Subcutaneous abdominal adipose tissue (tissue), 5 donors: ENCODE measurements at regions not wholly inside any gene's neighbourhood (a gene's known extent, or its start where the extent isn't known, plus 50 kb on each side); places are given as distances from the start of the nearest gene placed in this dataset.

Experiments
- H3K27ac ChIP-seq: one replicate; pipeline ENCODE4 v1.7.0; 2013; ENCODE audit warnings: low read depth, mild to moderate bottlenecking, inconsistent platforms, low read length, moderate library complexity
- H3K27me3 ChIP-seq, 5 donors: one replicate each; pipeline ENCODE4 v1.7.0; 2013; ENCODE audit warnings: low read length in 5 of 5, inconsistent platforms in 1 of 5; ENCODE audit not compliant: control insufficient read depth in 5 of 5, insufficient read depth in 4 of 5
- H3K36me3 ChIP-seq, 5 donors: one replicate each; pipeline ENCODE4 v1.7.0; 2013; ENCODE audit warnings: low read length in 5 of 5; ENCODE audit not compliant: control insufficient read depth in 5 of 5, insufficient read depth in 5 of 5
- H3K4me1 ChIP-seq, 5 donors: one replicate each; pipeline ENCODE4 v1.7.0; 2013; ENCODE audit warnings: low read length in 5 of 5, mild to moderate bottlenecking in 3 of 5, moderate library complexity in 1 of 5; ENCODE audit not compliant: control insufficient read depth in 5 of 5, insufficient read depth in 5 of 5
- H3K4me3 ChIP-seq, 5 donors: one replicate each; pipeline ENCODE4 v1.7.0; 2013; ENCODE audit warnings: low read length in 5 of 5, low read depth in 1 of 5
- H3K9ac ChIP-seq, 5 donors: one replicate each; pipeline ENCODE4 v1.7.0; 2013; ENCODE audit warnings: low read length in 5 of 5, mild to moderate bottlenecking in 4 of 5, moderate library complexity in 3 of 5
- H3K9me3 ChIP-seq, 5 donors: one replicate each; pipeline ENCODE4 v1.7.0; 2013; ENCODE audit warnings: low read length in 5 of 5; ENCODE audit not compliant: control insufficient read depth in 5 of 5
- donor health status: healthy.
- donor health status: healthy.
- donor health status: healthy.
- donor health status: healthy.
- donor health status: healthy.

- H3K4me3 ChIP-seq = no peak overlapping the region
- no peaks in the 10 kb centered on the region for H3K36me3 ChIP-seq
- H3K27ac ChIP-seq = no peak overlapping the region
- peaks cover 0 to 3% (median 0%) of the 10 kb centered on the region in 5 donors for H3K9me3 ChIP-seq
- no peaks in the 10 kb centered on the region for H3K4me1 ChIP-seq
- no peaks in the 10 kb centered on the region for H3K27me3 ChIP-seq
- H3K9ac ChIP-seq = no peak overlapping the region
Observed at GRCh38 chr2:6429210-6429986, 436.3 kb downstream of the CMPK2 start.

GRCh38 chr2:6434438-6434837, 431.3 kb downstream of the CMPK2 start:
- H3K9ac ChIP-seq = no peak overlapping the region
- H3K27me3 ChIP-seq = no peaks in the 10 kb centered on the region
- H3K4me1 ChIP-seq = no peaks in the 10 kb centered on the region
- H3K36me3 ChIP-seq = no peaks in the 10 kb centered on the region
- no peak overlapping the region for H3K27ac ChIP-seq
- H3K4me3 ChIP-seq = no peak overlapping the region
- H3K9me3 ChIP-seq = no peaks in the 10 kb centered on the region

DNA sequence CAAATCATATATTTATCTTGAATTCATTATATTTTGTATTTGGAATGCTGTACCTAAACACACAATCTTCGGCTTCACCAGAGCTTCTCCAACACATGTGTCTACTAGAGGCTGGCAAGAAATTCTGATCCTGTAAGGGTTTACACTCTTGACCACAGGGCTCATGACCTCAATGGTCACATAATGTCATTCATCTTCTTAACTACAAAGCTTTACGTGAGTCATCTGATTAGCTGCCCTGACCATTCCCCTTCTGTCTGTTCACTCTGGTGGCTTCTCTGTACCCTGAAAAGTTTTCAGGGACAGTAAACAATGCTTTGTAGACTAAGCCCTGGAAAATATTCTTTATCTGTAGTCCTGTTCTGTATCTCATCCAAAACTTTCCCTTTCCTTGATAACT, 423.9 kb downstream of the CMPK2 start:
- Histone ChIP-seq H3K27me3 (no peaks in the 10 kb centered on the region), H3K27ac (no peak overlapping the region), H3K4me3 (no peak overlapping the region), H3K9me3 (no peaks in the 10 kb centered on the region), H3K9ac (no peak overlapping the region), H3K36me3 (no peaks in the 10 kb centered on the region), H3K4me1 (no peaks in the 10 kb centered on the region)

- Histone ChIP-seq H3K4me3 (no peak overlapping the region), H3K27ac (no peak overlapping the region), H3K9me3 (no peaks in the 10 kb centered on the region), H3K9ac (no peak overlapping the region), H3K27me3 (no peaks in the 10 kb centered on the region), H3K4me1 (no peaks in the 10 kb centered on the region), H3K36me3 (no peaks in the 10 kb centered on the region)
Observed at GRCh38 chr2:6442252-6442985, 423.3 kb downstream of the CMPK2 start.

DNA sequence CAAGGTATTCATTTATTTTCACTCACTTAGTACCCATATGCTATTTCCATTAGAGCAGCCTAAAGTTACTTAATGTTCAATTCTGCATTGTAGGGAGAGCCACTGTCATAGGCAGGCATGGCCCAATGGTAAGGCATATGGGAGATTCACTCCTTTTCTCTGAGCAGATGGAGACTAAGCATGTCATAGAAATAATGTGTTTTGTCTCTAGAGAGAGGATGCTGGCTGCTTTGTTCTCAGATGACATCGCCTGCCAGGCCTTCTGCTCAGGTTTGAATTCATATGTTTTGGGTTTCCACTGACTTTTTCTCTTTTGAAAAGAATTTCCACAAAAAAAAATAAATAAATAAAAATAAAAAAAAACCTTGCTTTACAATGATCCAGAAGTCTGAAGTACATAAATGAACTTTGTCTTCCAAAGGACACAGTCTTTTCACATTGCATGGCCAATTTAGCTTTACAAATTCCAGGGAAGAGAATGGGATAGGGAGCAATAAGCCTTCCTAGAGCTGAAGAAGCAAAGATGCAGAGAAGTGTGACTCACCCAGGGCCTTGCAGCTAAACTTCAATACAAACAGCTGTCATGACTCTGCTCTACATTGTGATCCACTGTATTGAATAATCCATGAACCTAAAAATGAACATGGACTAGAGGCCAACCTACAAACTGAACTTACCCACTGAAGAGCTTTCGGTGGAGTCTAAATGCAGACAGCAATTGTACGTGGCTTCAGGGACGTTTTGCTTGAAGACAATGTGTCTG, 422.5 kb downstream of the CMPK2 start:
- H3K27ac ChIP-seq = no peak overlapping the region
- no peak overlapping the region for H3K9ac ChIP-seq
- no peaks in the 10 kb centered on the region for H3K9me3 ChIP-seq
- H3K36me3 ChIP-seq = no peaks in the 10 kb centered on the region
- H3K27me3 ChIP-seq = no peaks in the 10 kb centered on the region
- no peaks in the 10 kb centered on the region for H3K4me1 ChIP-seq
- no peak overlapping the region for H3K4me3 ChIP-seq

DNA sequence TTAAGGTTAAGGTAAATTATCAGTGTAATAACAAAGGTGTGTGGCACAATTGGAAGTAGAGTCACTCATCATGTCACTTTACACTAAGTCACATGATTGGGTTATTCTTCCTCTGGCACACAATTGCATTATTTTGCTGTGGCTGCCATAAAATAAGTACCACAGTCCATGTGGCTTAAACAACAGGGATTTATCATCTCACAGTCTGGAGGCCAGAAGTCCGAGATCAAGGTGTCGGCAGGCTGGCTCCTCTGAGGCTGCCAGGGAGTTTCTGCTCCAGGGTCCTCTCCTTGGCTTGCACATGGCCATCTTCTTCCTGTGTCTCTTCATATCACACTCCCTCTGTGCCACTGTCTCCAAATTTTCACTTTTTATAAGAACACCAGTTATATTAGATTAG, 421.2 kb downstream of the CMPK2 start:
- H3K27ac ChIP-seq = no peak overlapping the region
- H3K36me3 ChIP-seq = no peaks in the 10 kb centered on the region
- H3K9ac ChIP-seq = no peak overlapping the region
- no peaks in the 10 kb centered on the region for H3K4me1 ChIP-seq
- H3K4me3 ChIP-seq = no peak overlapping the region
- no peaks in the 10 kb centered on the region for H3K9me3 ChIP-seq
- no peaks in the 10 kb centered on the region for H3K27me3 ChIP-seq

DNA sequence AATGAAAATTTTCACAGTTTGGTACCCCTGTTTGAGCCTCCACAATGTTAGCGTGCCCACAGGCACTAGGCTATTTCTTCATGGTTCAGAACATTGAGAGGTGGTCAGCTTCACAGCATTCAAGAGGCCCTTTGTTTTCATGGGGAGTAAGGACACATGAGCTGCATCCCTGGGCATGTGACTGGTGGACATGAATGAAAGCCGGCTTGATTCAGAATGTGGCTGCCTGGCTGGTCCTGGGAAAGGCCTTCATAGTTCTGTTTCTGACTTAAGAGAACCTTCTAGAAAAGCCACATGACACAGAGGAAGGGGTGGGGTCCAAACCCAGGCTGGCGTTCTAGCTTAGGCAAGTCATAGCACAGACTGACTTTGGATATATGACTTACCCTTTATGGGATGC, 420.6 kb downstream of the CMPK2 start:
- H3K27ac ChIP-seq = no peak overlapping the region
- H3K27me3 ChIP-seq = no peaks in the 10 kb centered on the region
- no peak overlapping the region for H3K4me3 ChIP-seq
- no peaks in the 10 kb centered on the region for H3K4me1 ChIP-seq
- H3K9me3 ChIP-seq = no peaks in the 10 kb centered on the region
- H3K9ac ChIP-seq = no peak overlapping the region
- H3K36me3 ChIP-seq = no peaks in the 10 kb centered on the region

GRCh38 chr2:6446938-6447608, 418.6 kb downstream of the CMPK2 start:
- Histone ChIP-seq H3K4me1 (no peaks in the 10 kb centered on the region), H3K27ac (no peak overlapping the region), H3K36me3 (no peaks in the 10 kb centered on the region), H3K9me3 (no peaks in the 10 kb centered on the region), H3K9ac (no peak overlapping the region), H3K27me3 (no peaks in the 10 kb centered on the region), H3K4me3 (no peak overlapping the region)

- no peak overlapping the region for H3K4me3 ChIP-seq
- H3K9me3 ChIP-seq = no peaks in the 10 kb centered on the region
- no peak overlapping the region for H3K9ac ChIP-seq
- H3K27ac ChIP-seq = no peak overlapping the region
- H3K36me3 ChIP-seq = no peaks in the 10 kb centered on the region
- no peaks in the 10 kb centered on the region for H3K27me3 ChIP-seq
- no peaks in the 10 kb centered on the region for H3K4me1 ChIP-seq
Observed at GRCh38 chr2:6448893-6449292, 416.8 kb downstream of the CMPK2 start.
